ENCODE measurements at regions not wholly inside any gene's neighbourhood (a gene's known extent, or its start where the extent isn't known, plus 50 kb on each side); places are given as distances from the start of the nearest gene placed in this dataset.

DNA sequence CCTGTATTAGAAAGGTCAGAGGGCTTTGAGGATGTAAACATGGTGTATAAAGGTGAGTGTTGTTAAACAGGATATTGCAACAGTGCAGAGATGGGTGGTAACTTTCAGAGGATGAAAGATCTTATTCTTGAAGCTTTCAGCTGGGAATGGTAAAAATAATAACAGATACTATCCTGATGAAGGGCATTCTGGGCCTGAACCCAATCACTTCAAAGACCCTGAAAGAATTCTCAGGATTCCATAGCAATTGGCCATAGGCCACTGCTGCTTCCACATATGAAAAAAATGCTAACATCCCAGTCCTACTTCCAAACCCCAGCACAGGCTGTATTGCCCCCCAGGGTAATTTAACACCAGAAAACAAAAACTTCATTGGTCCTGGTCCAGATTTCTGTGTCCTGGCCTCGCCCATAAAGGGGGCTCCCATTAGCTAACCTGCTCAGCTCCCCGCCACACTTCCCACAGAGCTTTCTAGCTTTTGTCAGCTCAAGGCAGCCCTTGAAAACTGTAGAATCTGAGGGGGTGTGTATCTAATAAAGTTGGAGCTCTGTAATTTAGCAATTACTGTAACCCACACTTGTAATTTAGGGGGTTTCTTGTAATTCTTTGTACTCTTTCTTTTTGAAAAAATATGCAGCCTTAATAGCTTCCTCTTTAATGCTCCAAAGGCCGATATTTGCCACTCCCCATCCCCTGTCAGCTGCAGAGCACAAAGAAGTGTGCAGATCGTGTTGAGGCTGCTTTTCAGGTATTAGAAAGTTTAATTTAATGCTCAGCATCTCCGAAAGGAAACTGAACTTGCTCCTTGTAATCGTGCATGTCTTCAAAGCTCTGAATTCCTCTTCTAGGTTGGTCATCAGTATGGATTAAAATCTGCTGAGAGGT, 371.5 kb downstream of the SEC14L1 start:
- TF ChIP-seq CTCF (conservative IDR thresholded peaks at IDR 0.05): no peak
- no peak overlapping the region for H3K27ac ChIP-seq

DNA sequence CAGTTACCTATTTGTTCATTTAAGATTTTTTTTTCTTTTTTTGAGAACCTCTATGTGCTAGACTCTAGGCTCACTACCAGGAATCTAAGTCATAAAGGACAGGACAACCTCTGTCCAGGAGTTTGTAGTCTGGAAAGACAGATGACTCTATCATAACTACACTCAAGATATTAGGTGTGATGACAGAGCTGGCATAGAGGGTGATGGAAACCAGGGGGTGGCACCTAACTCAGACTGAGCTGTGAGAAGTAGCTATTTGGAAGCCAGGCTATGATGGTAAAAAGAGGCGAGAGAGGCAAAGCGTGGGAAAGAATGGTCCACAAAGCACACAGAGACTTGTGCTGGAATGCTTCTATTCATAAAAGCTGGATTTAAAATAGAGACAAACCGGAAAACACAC, 372.3 kb downstream of the SEC14L1 start:
- H3K27ac ChIP-seq: no peak overlapping the region
- TF ChIP-seq CTCF (conservative IDR thresholded peaks at IDR 0.05): no peak

DNA sequence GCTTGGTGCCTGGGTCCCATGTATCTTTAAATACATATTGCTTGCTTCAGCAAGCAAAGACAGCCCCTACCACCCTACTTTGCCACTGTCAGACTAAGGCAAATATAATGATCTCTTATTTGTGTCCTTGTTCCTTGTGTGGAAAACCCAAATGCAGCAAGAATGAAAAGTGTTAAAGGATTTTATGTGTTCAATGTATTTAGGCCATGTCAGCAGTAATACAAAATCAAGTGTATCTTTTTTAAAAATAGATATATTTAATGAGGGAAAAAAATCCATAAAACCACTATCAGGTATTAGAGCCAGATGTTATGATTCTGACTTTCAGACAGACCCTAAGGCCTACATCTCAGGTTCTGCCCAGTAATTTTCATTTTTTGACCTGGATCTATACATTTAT, 374.5 kb downstream of the SEC14L1 start:
- TF ChIP-seq CTCF (conservative IDR thresholded peaks at IDR 0.05): no peak
- H3K27ac ChIP-seq: no peak overlapping the region

- no peak for TF ChIP-seq CTCF (conservative IDR thresholded peaks at IDR 0.05)
- no peak overlapping the region for H3K27ac ChIP-seq
These were observed 376.1 kb downstream of the SEC14L1 start for GRCh38 chr17:77516902-77517301.

DNA sequence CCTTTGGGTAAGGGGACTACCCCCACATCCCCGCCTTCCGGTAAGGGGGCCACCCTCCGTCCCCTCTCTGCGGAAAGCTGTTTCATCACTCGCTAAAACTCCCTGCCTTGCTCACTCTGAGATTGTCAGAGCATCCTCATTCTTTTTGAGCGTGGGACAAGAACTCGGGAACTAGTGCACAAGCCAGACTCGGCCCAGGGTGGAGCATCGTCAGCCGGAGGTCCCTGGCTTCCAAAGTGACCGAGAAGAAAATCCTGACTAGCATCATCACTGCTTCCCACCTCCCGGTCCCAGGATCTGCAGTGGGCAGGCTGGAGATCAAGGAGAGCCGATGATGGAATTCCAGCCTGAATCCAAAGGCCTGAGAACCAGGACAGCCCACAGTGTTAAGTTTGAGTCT, 380.3 kb downstream of the SEC14L1 start:
- no peak for TF ChIP-seq CTCF (conservative IDR thresholded peaks at IDR 0.05)
- H3K27ac ChIP-seq: no peak overlapping the region

DNA sequence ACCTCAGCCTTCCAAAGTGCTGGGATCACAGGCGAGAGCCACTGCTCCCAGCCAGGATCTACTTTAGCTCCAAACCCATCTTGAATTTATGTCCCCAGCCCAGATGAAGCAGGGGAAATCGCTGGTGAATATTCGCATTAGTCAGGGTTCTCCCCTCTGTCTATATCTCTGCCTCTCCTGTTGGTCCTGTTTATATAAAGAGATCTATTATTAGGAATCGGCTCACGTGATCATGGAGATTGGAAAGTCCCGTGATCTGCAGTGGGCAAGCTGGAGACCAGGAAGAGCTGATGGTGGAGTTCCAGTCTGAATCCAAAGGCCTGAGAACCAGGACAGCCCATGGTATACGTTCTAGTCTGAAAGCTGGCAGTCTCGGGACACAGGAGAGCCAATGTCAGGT, 382.8 kb downstream of the SEC14L1 start:
- TF ChIP-seq CTCF (conservative IDR thresholded peaks at IDR 0.05): no peak

GRCh38 chr17:77526259-77526711, 385.5 kb downstream of the SEC14L1 start:
- H3K27ac ChIP-seq: peak overlapping the region; percentile 85
- no peak for TF ChIP-seq CTCF (conservative IDR thresholded peaks at IDR 0.05)

More for the DNA sequence above, 382.8 kb downstream of the SEC14L1 start:
- H3K27ac ChIP-seq: no peak overlapping the region

All from VCaP (cell line).